HEK293 (cell line): ENCODE measurements at regions not wholly inside any gene's neighbourhood (a gene's known extent, or its start where the extent isn't known, plus 50 kb on each side); places are given as distances from the start of the nearest gene placed in this dataset.

Source experiments
- CTCF ChIP-seq: fragments of 450-650 bp; formaldehyde crosslinking; IDR thresholded peaks from 2 replicates; pipeline ENCODE4 v1.5.1; 2016; ENCODE audit warnings: missing biosample characterization, missing genetic modification characterization
- KLF1 ChIP-seq: fragments of 450-650 bp; formaldehyde crosslinking; IDR thresholded peaks from 2 replicates; pipeline ENCODE4 v1.5.1; 2016; ENCODE audit warnings: missing biosample characterization, missing genetic modification characterization
- PBX3 ChIP-seq: sonication (generic); formaldehyde crosslinking; IDR thresholded peaks from 2 replicates; pipeline ENCODE4 v1.8.1; 2022; ENCODE audit warnings: mild to moderate bottlenecking, moderate library complexity, missing genetic modification reagents
- RBAK ChIP-seq: fragments of 450-650 bp; formaldehyde crosslinking; IDR thresholded peaks from 2 replicates; pipeline ENCODE4 v1.5.1; 2016; ENCODE audit warnings: missing biosample characterization, missing genetic modification characterization
- REST ChIP-seq: fragments of 450-650 bp; formaldehyde crosslinking; IDR thresholded peaks from 2 replicates; pipeline ENCODE4 v1.5.1; 2016; ENCODE audit warnings: missing biosample characterization, missing genetic modification characterization
- ZBTB49 ChIP-seq: fragments of 450-650 bp; formaldehyde crosslinking; IDR thresholded peaks from 2 replicates; pipeline ENCODE4 v1.5.1; 2016; ENCODE audit warnings: missing biosample characterization, missing genetic modification characterization, low read depth
- ZNF140 ChIP-seq: fragments of 450-650 bp; formaldehyde crosslinking; IDR thresholded peaks from 2 replicates; pipeline ENCODE4 v1.5.1; 2016; ENCODE audit warnings: missing biosample characterization, missing genetic modification characterization
- ZNF24 ChIP-seq: fragments of 450-650 bp; formaldehyde crosslinking; IDR thresholded peaks from 2 replicates; pipeline ENCODE4 v1.5.1; 2016; ENCODE audit warnings: missing biosample characterization, missing genetic modification characterization
- ZNF280D ChIP-seq: fragments of 450-650 bp; formaldehyde crosslinking; IDR thresholded peaks from 2 replicates; pipeline ENCODE4 v1.5.1; 2016; ENCODE audit warnings: missing biosample characterization, missing genetic modification characterization
- ZNF776 ChIP-seq: fragments of 450-650 bp; formaldehyde crosslinking; IDR thresholded peaks from 2 replicates; pipeline ENCODE4 v1.5.0; 2017; ENCODE audit warnings: missing biosample characterization, missing genetic modification characterization, borderline replicate concordance
- ZNF791 ChIP-seq: fragments of 450-650 bp; formaldehyde crosslinking; IDR thresholded peaks from 2 replicates; pipeline ENCODE4 v1.5.1; 2016; ENCODE audit warnings: missing biosample characterization, missing genetic modification characterization

GRCh38 chr12:114293073-114293472 lies 112.9 kb downstream of the TBX5 start:
- TF ChIP-seq PBX3 (no peak), KLF1 (tag by site-specific recombination) (no peak), ZNF791 (no peak), CTCF (no peak), ZNF776 (tag by site-specific recombination) (no peak), ZNF140 (tag by site-specific recombination) (no peak), ZNF24 (no peak), ZBTB49 (tag by site-specific recombination) (no peak), ZNF280D (tag by site-specific recombination) (no peak), REST (tag by site-specific recombination) (no peak), RBAK (tag by site-specific recombination) (no peak)
